Thymus (tissue), 11 donors: ENCODE measurements at regions not wholly inside any gene's neighbourhood (a gene's known extent, or its start where the extent isn't known, plus 50 kb on each side); places are given as distances from the start of the nearest gene placed in this dataset.
"Not testable (repeated sequence)": the region's sequence is repeated elsewhere in the genome, so short reads cannot be mapped to it uniquely, and the experiment has no call there.

ENCODE experiments used
- DNase-seq, 9 donors: peaks; one replicate each; pipeline ENCODE4 v3.0.0-alpha.2; 2013; ENCODE audit warnings: low spot score in 9 of 9, low read depth in 6 of 9, missing footprints in 1 of 9
- H3K27ac ChIP-seq, 2 donors: one replicate each; pipeline ENCODE4 v1.5.1; 2013; ENCODE audit warnings: control low read depth in 1 of 2, low read depth in 1 of 2, low read length in 1 of 2, mild to moderate bottlenecking in 1 of 2, moderate library complexity in 1 of 2
- H3K27me3 ChIP-seq, 2 donors: one replicate each; pipeline ENCODE4 v1.5.1; 2013; ENCODE audit warnings: low read length in 1 of 2; ENCODE audit not compliant: control insufficient read depth in 2 of 2, insufficient read depth in 1 of 2
- H3K36me3 ChIP-seq, 2 donors: one replicate each; pipeline ENCODE4 v1.5.1; 2013; ENCODE audit warnings: low read length in 1 of 2, mild to moderate bottlenecking in 1 of 2, moderate library complexity in 1 of 2; ENCODE audit not compliant: control insufficient read depth in 2 of 2, insufficient read depth in 2 of 2
- H3K4me1 ChIP-seq, 2 donors: one replicate each; pipeline ENCODE4 v1.5.1; 2013; ENCODE audit warnings: low read length in 2 of 2; ENCODE audit not compliant: control insufficient read depth in 2 of 2, insufficient read depth in 2 of 2
- H3K4me3 ChIP-seq, 2 donors: one replicate each; pipeline ENCODE4 v1.5.1; 2013; ENCODE audit warnings: low read length in 2 of 2, control low read depth in 1 of 2, mild to moderate bottlenecking in 1 of 2
- H3K9me3 ChIP-seq, 2 donors: one replicate each; pipeline ENCODE4 v1.5.1; 2013; ENCODE audit warnings: low read length in 1 of 2, mild to moderate bottlenecking in 1 of 2; ENCODE audit not compliant: control insufficient read depth in 2 of 2, insufficient read depth in 1 of 2
- WGBS: extraction: QIAGEN DNeasy Blood & Tissue Kit; methylation state at CpG from one replicate; pipeline ENCODE4 v1.1.7; 2013; 5-methylcytosine and 5-hydroxymethylcytosine counted together
- donor health status: healthy.

GRCh38 chr9:90514877-90515276 lies 127.7 kb downstream of the DIRAS2 start:
- DNase-seq: no peak
- Histone ChIP-seq H3K4me1 (no peaks in the 10 kb centered on the region), H3K27me3 (no peaks in the 10 kb centered on the region), H3K36me3 (no peaks in the 10 kb centered on the region), H3K27ac (no peak overlapping the region), H3K9me3 (no peaks in the 10 kb centered on the region), H3K4me3 (no peak overlapping the region)
- 96% methylated on average over 3 of the region's 3 CpGs for WGBS

GRCh38 chr9:90515510-90515909 lies 127.1 kb downstream of the DIRAS2 start:
- Histone ChIP-seq H3K27me3 (no peaks in the 10 kb centered on the region), H3K4me1 (no peaks in the 10 kb centered on the region), H3K9me3 (no peaks in the 10 kb centered on the region), H3K27ac (no peak overlapping the region), H3K36me3 (no peaks in the 10 kb centered on the region), H3K4me3 (no peak overlapping the region)
- WGBS: 22% methylated on average over 5 of the region's 5 CpGs
- DNase-seq: no peak

- no peak overlapping the region for H3K27ac ChIP-seq
- WGBS: 90% methylated on average over 2 of the region's 2 CpGs
- H3K9me3 ChIP-seq: no peaks in the 10 kb centered on the region
- H3K36me3 ChIP-seq: no peaks in the 10 kb centered on the region
- no peaks in the 10 kb centered on the region for H3K4me1 ChIP-seq
- no peak overlapping the region for H3K4me3 ChIP-seq
- DNase-seq: no peak
- H3K27me3 ChIP-seq: no peaks in the 10 kb centered on the region
These were observed 125.5 kb downstream of the DIRAS2 start for GRCh38 chr9:90517103-90517502.

- Histone ChIP-seq H3K36me3 (no peaks in the 10 kb centered on the region), H3K4me3 (no peak overlapping the region), H3K4me1 (no peaks in the 10 kb centered on the region), H3K27ac (no peak overlapping the region), H3K27me3 (no peaks in the 10 kb centered on the region), H3K9me3 (no peaks in the 10 kb centered on the region)
- no peak for DNase-seq
- WGBS: 88% methylated on average over 7 of the region's 7 CpGs
These were observed 120.6 kb downstream of the DIRAS2 start for GRCh38 chr9:90521811-90522570.

- Histone ChIP-seq H3K27me3 (no peaks in the 10 kb centered on the region), H3K4me1 (no peaks in the 10 kb centered on the region), H3K27ac (no peak overlapping the region), H3K9me3 (no peaks in the 10 kb centered on the region), H3K36me3 (no peaks in the 10 kb centered on the region), H3K4me3 (no peak overlapping the region)
- 42% methylated on average over 1 of the region's 1 CpG for WGBS
- no peak for DNase-seq
These were observed 118.7 kb downstream of the DIRAS2 start for GRCh38 chr9:90523958-90524357.

- H3K27ac ChIP-seq: no peak overlapping the region
- DNase-seq: no peak
- H3K9me3 ChIP-seq: no peaks in the 10 kb centered on the region
- no peak overlapping the region for H3K4me3 ChIP-seq
- H3K4me1 ChIP-seq: no peaks in the 10 kb centered on the region
- H3K36me3 ChIP-seq: no peaks in the 10 kb centered on the region
- no peaks in the 10 kb centered on the region for H3K27me3 ChIP-seq
These were observed 116.2 kb downstream of the DIRAS2 start for GRCh38 chr9:90526386-90526785.

GRCh38 chr9:90536094-90536493 lies 106.5 kb downstream of the DIRAS2 start:
- H3K36me3 ChIP-seq, H3K4me1 ChIP-seq: not testable (repeated sequence)
- WGBS: 90% methylated on average over 4 of the region's 4 CpGs

GRCh38 chr9:90538566-90538965 lies 104.1 kb downstream of the DIRAS2 start:
- Histone ChIP-seq H3K4me3 (no peak overlapping the region), H3K9me3 (no peaks in the 10 kb centered on the region), H3K27ac (no peak overlapping the region), H3K36me3 (no peaks in the 10 kb centered on the region), H3K27me3 (no peaks in the 10 kb centered on the region), H3K4me1 (no peaks in the 10 kb centered on the region)
- DNase-seq: no peak
- WGBS: 95% methylated on average over 4 of the region's 4 CpGs

More at GRCh38 chr9:90536094-90536493, 106.5 kb downstream of the DIRAS2 start:
- H3K9me3 ChIP-seq, H3K27me3 ChIP-seq, H3K4me3 ChIP-seq, DNase-seq, H3K27ac ChIP-seq: not testable (repeated sequence)

- H3K4me1 ChIP-seq: no peaks in the 10 kb centered on the region
- no peaks in the 10 kb centered on the region for H3K27me3 ChIP-seq
- H3K9me3 ChIP-seq: no peaks in the 10 kb centered on the region
- H3K36me3 ChIP-seq: no peaks in the 10 kb centered on the region
- no peak overlapping the region for H3K4me3 ChIP-seq
- no peak overlapping the region for H3K27ac ChIP-seq
- no peak for DNase-seq
These were observed 103.3 kb downstream of the DIRAS2 start for GRCh38 chr9:90539286-90539685.
